ENCODE measurements at regions not wholly inside any gene's neighbourhood (a gene's known extent, or its start where the extent isn't known, plus 50 kb on each side); places are given as distances from the start of the nearest gene placed in this dataset.

- Histone ChIP-seq H4K20me1 (ENCODE audit: control insufficient read depth, extremely low read depth, insufficient read depth, low read length) (no peaks in the 10 kb centered on the region), H3K27ac (ENCODE audit: insufficient read depth, low read length) (no peak overlapping the region), H3K4me1 (ENCODE audit: control insufficient read depth, extremely low read depth, insufficient read depth, low read length) (no peaks in the 10 kb centered on the region), H2AFZ (ENCODE audit: low read length) (no peak overlapping the region), H3K79me2 (ENCODE audit: control insufficient read depth, insufficient read depth, low read length) (no peaks in the 10 kb centered on the region), H3K27me3 (ENCODE audit: control insufficient read depth, insufficient read depth, low read length) (no peaks in the 10 kb centered on the region), H3K4me2 (ENCODE audit: extremely low read depth, insufficient read depth, low read length) (no peak overlapping the region), H3K9me3 (ENCODE audit: control insufficient read depth, insufficient read depth, low read depth, low read length) (no peaks in the 10 kb centered on the region), H3K9ac (ENCODE audit: insufficient read depth, low read length) (no peak overlapping the region), H3K4me3 (replicated peaks in 1 of 4; ENCODE audit: control extremely low read depth in 1 of 4, insufficient read depth in 1 of 4, low read depth in 3 of 4, low read length in 4 of 4) (no peak overlapping the region), H3K36me3 (ENCODE audit: control insufficient read depth, insufficient read depth, low read length) (no peaks in the 10 kb centered on the region)
- DNase-seq (ENCODE audit: low read depth in 2 of 2), result no peak
- no peak for TF ChIP-seq EZH2 (IDR thresholded peaks at IDR 0.05; ENCODE audit: low read length, missing control alignments)
- no peak for TF ChIP-seq CTCF (conservative IDR thresholded peaks at IDR 0.05 in 1 of 2, IDR thresholded peaks at IDR 0.05 in 1 of 2; ENCODE audit: low read depth in 1 of 2, low read length in 2 of 2)
These were observed 282.3 kb upstream of the SHH start for GRCh38 chr7:156094350-156095146.

- no peaks in the 10 kb centered on the region for H3K79me2 ChIP-seq (ENCODE audit: control insufficient read depth, insufficient read depth, low read length)
- TF ChIP-seq CTCF (conservative IDR thresholded peaks at IDR 0.05 in 1 of 2, IDR thresholded peaks at IDR 0.05 in 1 of 2; ENCODE audit: low read depth in 1 of 2, low read length in 2 of 2) (no peak), EZH2 (IDR thresholded peaks at IDR 0.05; ENCODE audit: low read length, missing control alignments) (no peak)
- H3K27me3 ChIP-seq (ENCODE audit: control insufficient read depth, insufficient read depth, low read length), result no peaks in the 10 kb centered on the region
- H3K4me2 ChIP-seq (ENCODE audit: extremely low read depth, insufficient read depth, low read length), result no peak overlapping the region
- no peak overlapping the region for H3K9ac ChIP-seq (ENCODE audit: insufficient read depth, low read length)
- H3K27ac ChIP-seq (ENCODE audit: insufficient read depth, low read length), result no peak overlapping the region
- H2AFZ ChIP-seq (ENCODE audit: low read length), result no peak overlapping the region
- H3K4me1 ChIP-seq (ENCODE audit: control insufficient read depth, extremely low read depth, insufficient read depth, low read length), result no peaks in the 10 kb centered on the region
- H3K36me3 ChIP-seq (ENCODE audit: control insufficient read depth, insufficient read depth, low read length), result no peaks in the 10 kb centered on the region
- H3K9me3 ChIP-seq (ENCODE audit: control insufficient read depth, insufficient read depth, low read depth, low read length), result no peaks in the 10 kb centered on the region
- H3K4me3 ChIP-seq (replicated peaks in 1 of 4; ENCODE audit: control extremely low read depth in 1 of 4, insufficient read depth in 1 of 4, low read depth in 3 of 4, low read length in 4 of 4), result no peak overlapping the region
- DNase-seq (ENCODE audit: low read depth in 2 of 2), result no peak
- no peaks in the 10 kb centered on the region for H4K20me1 ChIP-seq (ENCODE audit: control insufficient read depth, extremely low read depth, insufficient read depth, low read length)
These were observed 280.0 kb upstream of the SHH start for GRCh38 chr7:156092307-156092706.

- DNase-seq (ENCODE audit: low read depth in 2 of 2), result no peak
- H3K4me1 ChIP-seq (ENCODE audit: control insufficient read depth, extremely low read depth, insufficient read depth, low read length), result no peaks in the 10 kb centered on the region
- no peaks in the 10 kb centered on the region for H3K79me2 ChIP-seq (ENCODE audit: control insufficient read depth, insufficient read depth, low read length)
- H4K20me1 ChIP-seq (ENCODE audit: control insufficient read depth, extremely low read depth, insufficient read depth, low read length), result no peaks in the 10 kb centered on the region
- no peaks in the 10 kb centered on the region for H3K36me3 ChIP-seq (ENCODE audit: control insufficient read depth, insufficient read depth, low read length)
- no peaks in the 10 kb centered on the region for H3K27me3 ChIP-seq (ENCODE audit: control insufficient read depth, insufficient read depth, low read length)
- H3K4me2 ChIP-seq (ENCODE audit: extremely low read depth, insufficient read depth, low read length), result no peak overlapping the region
- no peak overlapping the region for H3K4me3 ChIP-seq (replicated peaks in 1 of 4; ENCODE audit: control extremely low read depth in 1 of 4, insufficient read depth in 1 of 4, low read depth in 3 of 4, low read length in 4 of 4)
- H3K9me3 ChIP-seq (ENCODE audit: control insufficient read depth, insufficient read depth, low read depth, low read length), result no peaks in the 10 kb centered on the region
- H3K27ac ChIP-seq (ENCODE audit: insufficient read depth, low read length), result no peak overlapping the region
- TF ChIP-seq CTCF (conservative IDR thresholded peaks at IDR 0.05 in 1 of 2, IDR thresholded peaks at IDR 0.05 in 1 of 2; ENCODE audit: low read depth in 1 of 2, low read length in 2 of 2) (no peak), EZH2 (IDR thresholded peaks at IDR 0.05; ENCODE audit: low read length, missing control alignments) (no peak)
- H2AFZ ChIP-seq (ENCODE audit: low read length), result no peak overlapping the region
- H3K9ac ChIP-seq (ENCODE audit: insufficient read depth, low read length), result no peak overlapping the region
These were observed 279.3 kb upstream of the SHH start for GRCh38 chr7:156091519-156092080.
